Right hindlimb (tissue), 1 donor: ENCODE measurements at regions not wholly inside any gene's neighbourhood (a gene's known extent, or its start where the extent isn't known, plus 50 kb on each side); places are given as distances from the start of the nearest gene placed in this dataset.
"Not testable (repeated sequence)": the region's sequence is repeated elsewhere in the genome, so short reads cannot be mapped to it uniquely, and the experiment has no call there.

ENCODE experiments used
- DNase-seq: peaks from one replicate; pipeline ENCODE4 v3.0.0-alpha.2; 2018

DNA sequence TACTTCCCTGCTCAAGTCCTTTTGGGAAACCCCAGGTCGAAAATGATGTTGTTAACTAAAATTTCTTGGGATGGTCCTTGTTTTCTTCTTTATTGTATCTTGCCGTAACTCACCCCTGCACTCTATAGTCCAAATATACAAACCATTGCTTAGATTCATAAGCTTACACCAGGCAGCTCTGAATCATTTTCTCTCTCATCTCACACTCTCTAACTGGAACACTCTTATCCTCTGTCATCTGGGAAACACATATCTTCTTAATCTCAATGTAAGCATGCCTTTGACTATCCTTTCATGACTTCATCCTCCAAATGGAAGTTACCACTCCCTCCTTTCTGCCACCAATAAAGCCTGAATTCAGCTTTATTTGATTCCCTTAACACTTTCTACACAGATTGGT is 175.8 kb upstream of the ANK3 start:
- no peak for DNase-seq

DNA sequence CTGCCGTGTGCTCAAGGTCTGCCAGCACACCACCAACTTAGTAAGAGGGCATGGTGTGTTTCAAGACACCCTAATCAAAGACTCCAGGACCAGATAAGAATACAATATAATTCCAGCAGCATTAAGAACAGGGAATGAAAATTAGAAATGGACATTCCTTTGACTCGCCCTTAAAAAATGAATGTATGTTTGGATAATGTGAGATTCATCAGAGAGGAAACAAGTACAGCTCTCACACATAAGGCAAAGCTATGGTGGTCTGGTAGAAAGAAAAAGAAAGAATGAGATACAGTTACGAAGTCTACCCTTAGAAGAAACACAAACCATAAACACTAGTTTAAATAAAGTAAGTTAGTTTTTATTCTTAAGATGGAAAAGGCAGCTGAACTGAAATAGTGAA is 174.8 kb upstream of the ANK3 start:
- no peak for DNase-seq

DNA sequence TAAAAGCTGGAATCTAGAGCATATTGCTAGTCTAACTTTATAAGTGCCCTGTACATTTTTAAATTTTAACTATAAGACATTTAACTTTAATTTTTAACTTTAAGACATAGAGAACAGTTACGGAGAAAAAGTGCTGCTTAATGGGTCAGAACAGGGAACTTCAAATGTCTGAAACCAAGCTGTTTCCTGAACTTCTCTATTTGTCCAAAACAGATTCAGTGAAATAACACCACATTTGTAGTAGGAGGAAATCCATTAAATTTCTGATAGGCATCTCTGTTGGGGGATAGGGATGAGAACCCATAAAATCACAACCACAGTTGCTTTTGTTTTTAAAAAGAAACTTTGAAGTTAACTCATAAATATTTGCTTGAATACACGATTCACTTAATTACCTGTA is 170.8 kb upstream of the ANK3 start:
- no peak for DNase-seq

DNA sequence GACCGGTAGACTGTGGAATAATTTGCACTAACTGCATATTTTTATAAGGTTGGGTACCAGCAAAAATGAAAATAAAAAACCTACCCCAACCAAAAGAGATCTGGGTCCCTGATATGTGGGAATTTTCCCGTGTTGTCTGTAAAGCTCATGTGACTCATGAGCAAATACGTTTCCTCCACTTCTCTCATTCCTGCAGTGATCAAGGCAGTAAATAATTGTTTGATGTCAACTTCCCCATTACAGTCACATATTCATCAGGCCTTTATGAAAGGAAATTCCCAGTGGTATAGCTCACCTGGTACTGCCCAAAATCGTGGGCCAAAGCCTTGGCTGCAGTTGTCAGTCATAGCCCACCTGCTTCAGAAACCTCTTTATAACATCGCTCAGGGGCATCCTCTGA is 166.0 kb upstream of the ANK3 start:
- no peak for DNase-seq

DNA sequence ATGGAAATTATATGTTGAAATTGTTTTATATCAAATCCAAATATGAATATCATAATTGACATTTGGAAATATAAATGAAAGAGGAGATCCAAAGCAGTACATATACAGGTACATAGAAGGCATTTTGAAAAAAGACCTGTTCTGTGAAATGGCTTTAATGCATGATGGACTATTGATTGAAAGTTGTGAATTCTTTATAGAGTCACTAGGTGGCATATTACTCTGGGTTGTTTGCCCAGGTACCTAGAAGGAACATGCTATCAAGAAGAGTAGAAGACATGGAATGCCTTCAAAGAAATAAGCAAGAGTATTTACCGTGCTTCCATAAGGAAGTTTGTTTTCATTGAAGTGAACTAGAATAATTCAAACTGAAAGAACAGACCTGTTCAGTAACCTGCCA is 160.0 kb upstream of the ANK3 start:
- no peak for DNase-seq

DNA sequence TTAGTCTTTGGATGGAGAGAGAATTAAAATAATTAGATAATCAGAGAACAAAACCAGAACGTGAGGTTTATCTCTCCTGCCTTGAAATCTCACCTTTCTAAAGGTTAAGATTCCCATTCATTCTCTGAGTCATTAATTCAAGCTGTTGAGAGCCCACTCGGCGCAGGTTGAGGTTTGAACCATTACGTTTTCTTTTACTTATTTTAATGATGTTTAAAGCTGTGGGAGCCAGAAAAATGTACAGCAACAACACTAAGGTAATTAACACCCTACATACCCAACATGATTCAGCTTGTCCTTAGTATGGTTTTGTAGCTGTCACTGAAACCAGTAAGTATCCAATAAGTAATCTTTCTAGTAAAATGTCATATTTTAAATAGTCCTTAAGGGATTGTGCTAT is 153.0 kb upstream of the ANK3 start:
- DNase-seq = no peak

DNA sequence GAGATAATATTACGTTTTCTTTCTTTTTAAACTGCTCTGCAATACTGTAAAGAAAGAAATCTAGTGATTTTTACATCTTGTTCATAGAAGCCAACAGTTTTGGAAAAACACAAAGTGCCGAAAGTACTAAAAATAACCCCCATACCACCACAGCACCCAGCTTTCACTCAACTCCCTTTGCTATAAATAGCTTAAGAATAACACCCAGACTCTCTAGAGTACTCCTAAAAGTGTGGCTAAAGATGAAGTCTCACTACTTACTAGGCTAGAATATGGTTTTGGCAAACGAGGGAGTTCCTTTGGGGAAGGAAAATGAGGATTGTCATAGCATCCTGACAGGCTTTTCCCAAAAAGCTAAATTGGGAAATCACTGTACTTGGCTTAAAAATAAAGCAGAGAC is 151.8 kb upstream of the ANK3 start:
- no peak for DNase-seq

DNA sequence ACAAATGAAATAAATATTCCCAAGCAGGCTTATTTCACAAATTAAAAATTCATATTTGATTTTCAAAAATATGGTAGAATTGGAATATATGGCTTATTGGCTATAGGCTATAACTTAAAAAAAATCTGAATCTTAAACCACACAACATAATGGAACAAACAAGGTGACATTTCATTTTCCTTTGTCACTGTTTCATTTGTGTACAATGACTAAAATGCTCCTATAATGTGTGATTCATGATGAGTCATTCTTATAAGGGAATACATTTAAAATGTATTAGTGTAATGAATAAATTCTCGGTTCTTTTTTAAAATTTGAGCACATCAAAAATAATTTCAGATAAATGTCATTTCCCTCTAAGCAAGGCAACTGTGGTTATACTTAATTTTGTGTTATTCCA is 148.0 kb upstream of the ANK3 start:
- DNase-seq = no peak

DNA sequence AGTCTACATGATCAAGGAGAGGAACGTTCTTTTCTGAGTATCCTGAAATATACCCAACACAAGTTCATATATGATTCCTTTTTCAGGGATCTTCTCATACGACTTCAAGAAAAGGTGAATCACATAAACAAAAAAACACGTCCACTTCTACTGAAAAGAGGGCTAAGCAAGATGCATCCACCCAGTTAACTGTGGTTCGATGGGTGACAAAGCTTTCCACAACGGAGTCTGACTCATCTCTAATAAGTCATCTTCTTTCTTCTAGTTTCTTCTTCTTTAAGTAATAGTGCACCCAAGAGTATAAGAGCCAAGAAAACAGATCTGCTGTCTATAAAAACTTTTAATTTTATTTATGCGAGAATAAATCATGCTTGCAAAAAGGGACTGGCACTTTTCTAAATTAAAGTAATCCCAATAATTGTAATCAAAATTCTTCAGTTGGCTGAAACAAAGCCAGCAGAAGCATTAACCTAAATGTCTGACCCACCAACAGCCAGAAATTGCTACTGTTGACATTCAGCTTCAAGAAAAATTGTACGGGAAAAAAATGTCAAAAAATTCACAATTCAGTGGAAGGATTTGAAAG is 146.9 kb upstream of the ANK3 start:
- no peak for DNase-seq

DNA sequence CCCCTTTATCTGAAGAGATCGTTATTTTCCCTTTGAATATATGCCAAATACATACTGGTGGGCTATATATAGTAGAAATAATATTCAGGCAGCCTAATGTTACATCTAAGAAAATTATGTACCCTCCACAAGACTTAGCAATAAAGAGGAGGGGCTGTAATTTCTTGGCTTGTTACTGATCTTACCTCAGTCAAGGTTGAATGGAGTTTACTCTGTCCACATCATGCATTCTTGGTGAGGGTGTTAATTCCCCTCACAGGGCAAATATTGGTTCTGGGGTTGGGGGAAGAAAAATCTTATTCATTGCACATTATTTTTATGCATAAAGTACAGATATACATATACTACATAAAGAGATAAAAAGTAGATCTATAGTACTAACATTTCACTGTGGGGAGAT is 145.8 kb upstream of the ANK3 start:
- DNase-seq = no peak

DNA sequence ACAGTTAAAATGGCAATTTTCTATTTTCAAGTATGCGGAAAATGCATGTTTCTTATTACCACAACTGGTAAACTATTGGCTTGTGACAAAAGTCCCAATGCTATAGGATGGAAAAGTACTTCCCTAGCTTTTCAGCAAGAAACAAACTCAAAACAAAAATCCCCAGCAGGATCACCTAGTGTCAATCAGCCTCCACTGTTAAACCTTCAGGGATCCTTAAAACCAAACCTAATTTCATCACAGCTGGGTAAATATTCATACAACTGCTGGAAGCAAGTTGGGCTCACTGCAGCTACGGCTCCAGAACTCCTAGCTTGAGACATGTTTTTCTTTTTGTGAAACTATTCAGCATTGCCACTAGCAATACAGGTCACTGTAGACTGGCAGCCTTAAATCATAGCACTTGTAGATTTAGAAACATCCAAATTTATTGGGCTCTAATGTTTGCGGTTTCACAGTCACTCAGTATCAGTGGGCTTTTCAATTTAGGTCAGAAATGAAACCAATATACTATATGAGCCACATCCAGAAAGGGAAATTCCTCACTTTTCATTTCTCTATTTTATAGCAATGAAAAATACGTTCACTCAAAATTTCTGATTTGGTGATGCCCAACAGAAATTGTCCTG is 145.2 kb upstream of the ANK3 start:
- DNase-seq = no peak

DNA sequence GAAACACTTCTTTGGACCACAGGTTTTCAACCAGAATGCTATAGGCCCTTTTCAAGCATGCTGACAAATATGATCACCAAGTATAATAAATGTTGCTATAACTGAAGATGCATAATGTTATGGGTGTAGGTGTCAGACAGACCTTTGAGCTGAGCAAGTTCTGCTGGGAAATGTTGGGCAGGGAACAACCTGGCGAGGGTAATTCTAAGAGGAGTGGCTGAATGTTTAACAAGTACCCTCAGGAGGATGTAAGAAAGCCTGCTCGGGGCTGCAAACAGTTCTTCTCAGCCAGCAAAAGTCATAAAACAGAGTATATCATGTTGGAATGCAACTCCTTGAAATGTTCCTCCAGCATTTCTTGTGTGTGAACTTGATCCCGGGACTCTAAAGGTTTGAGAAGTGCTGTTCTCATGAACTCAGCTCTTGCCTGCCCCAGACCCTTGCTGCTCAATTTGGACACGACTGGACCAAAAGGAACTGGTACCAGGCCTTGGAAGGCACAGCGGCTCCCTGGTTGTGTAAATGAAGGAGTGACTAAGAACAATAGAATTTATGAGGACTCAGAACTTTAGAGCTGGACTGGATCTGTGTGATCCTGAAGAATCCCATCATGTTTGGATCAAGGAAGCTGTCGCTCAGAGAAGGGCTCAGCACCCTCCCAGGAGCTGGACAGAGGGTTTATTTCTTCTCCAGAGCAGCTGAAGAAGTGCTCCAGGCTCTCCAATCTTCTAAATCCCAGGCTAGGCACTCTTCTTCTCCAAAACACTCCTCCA is 143.2 kb upstream of the ANK3 start:
- DNase-seq = no peak

DNA sequence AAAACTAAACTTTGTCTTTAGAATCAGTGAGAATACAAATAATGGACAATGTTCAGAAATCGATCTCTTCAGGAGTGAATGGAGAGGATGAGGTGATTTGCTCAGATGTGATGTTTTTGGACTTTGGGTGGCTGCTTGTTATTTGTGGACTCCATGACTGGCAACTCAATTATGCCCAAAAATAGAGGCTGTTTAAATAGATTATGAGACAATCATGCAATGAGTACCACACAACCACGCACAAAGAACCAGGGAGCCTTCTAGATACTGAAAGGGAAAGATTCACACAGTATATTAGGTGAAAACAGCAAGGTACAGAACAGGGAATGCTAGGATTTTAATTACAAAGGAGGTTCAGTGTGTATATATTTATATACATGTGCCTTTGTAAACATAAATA is 141.3 kb upstream of the ANK3 start:
- DNase-seq = no peak

DNA sequence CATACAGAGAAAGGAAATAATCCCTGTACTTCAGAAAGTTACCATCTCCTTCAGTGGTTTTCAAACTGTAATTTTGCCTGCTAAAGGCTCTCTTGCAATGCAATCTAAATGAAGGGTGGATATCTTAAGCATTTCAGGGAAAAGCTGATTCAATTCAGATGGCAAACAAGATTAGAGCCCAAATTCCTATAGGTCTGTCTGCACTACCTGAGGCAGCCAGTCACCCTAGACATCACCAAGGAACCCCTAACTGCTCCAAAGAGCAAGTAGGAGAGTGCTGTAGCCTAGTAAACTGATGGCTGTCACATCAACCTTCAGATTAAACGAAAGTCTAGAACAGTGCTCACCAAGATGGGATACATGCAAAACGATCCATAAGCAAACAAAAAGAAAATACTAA is 138.0 kb upstream of the ANK3 start:
- DNase-seq = no peak

DNA sequence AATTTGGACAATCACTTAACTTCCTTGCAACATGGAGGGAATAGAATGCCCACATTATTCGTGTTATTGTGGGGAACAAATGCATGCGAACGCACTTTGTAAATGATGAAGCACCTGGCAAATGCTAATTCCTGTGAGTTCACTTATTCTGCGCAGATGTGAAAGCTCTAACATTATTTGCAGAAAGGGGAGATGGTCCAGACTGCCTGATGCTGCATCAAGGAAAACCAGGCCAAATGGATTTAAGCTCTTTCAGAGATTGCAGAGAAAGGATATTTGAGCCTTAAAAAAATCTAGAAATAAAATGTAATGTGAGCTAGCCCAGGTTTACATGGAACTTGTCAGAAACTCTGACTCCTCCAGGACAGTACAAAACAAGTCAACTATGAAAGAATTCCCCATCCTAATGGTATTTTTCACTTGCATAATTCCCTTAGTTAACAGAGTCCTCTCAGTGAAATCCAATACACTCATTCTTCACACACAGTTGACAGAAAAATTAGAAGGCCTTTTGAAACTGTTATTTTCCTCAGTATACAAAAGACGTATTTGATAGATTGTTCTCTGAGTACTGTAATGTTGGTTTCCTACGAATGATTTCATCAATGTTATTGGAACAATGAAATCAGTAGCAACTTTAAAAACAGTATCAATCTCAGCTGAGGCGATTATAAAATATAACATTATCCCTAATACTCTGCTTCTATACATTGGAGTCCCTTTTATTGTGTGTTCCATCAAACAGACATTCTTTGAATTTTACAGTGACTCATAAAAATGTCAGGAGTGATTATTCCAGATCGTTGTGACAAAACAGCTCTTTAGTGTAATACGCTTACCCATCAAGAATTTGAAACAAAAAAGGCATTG is 136.3 kb upstream of the ANK3 start:
- DNase-seq = no peak

DNA sequence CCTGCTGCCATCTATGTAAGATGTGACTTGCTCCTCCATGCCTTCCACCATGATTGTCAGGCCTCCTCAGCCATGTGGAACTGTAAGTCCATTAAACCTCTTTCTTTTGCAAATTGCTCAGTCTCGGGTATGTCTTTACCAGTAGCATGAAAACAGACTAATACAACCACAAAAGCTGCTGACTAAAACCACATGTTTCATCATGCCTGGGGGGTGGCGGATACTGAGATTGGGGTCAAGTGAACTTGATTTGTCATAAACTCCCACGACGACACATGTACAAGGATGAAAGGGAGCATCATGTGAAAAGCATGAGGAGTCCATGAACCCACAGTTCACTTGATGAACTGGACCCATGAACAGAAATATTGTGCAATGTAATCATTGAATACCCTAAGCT is 134.9 kb upstream of the ANK3 start:
- DNase-seq = no peak

DNA sequence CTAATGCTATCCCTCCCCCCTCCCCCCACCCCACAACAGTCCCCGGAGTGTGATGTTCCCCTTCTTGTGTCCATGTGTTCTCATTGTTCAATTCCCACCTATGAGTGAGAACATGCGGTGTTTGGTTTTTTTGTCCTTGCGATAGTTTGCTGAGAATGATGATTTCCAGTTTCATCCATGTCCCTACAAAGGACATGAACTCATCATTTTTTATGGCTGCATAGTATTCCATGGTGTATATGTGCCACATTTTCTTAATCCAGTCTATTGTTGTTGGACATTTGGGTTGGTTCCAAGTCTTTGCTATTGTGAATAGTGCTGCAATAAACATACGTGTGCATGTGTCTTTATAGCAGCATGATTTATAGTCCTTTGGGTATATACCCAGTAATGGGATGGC is 133.7 kb upstream of the ANK3 start:
- DNase-seq = not testable (repeated sequence)

DNA sequence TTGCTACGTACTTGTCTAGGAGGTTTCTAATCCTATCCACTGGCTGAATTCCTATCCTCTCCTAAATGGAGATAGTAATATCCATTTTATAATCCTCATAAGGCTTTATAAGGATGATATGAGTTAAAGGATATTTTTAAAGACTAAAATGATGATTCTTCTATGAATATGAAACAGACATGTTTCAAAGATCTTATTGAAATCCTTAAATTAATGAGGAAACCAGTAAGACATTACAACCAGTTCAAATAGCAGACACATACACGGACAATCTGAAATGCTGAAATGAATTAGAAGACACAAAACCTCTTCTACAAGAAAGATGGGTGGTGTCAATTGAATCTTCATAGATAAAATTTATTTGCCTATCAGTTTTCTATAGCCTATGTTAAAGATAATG is 132.9 kb upstream of the ANK3 start:
- no peak for DNase-seq

DNA sequence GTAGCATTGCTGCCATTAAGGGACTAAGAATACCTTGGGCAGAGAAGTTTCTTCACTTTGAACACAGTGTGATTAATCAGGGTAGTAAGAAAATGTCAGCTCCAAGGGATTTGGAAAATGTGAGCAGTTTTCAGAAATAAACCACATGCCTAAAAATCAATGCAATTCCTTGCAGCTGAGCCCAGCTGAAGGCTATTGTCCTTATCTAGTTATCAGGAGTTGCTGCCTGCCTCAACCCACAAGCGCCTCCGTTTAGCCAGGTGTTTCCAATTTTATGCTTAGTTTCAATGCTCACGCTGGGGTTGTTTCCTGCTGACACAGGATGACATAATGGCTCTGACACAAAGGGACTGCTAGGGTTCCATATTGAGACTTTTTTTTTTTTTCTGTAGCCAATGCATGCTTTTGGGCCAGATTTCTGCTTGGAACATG is 132.3 kb upstream of the ANK3 start:
- DNase-seq = peak; percentile 23

DNA sequence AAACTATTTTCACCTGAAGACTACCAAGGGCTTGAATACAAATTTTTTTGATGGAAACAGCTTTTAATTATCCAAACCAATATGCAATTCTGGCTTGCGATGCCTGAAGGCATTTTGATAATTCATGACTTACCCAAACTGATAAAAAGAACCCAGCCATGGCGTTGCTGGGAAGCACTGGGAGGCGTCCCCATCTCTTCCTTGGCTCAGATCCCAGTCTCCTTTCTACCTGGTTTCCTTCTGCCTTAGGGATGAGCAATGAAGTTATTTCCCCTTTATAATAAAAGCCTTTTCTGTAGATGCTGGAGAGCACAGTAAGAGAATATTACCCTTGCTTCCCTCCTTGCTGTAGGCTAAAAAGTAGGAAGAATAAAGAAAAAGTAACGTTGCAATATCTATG is 129.1 kb upstream of the ANK3 start:
- no peak for DNase-seq

DNA sequence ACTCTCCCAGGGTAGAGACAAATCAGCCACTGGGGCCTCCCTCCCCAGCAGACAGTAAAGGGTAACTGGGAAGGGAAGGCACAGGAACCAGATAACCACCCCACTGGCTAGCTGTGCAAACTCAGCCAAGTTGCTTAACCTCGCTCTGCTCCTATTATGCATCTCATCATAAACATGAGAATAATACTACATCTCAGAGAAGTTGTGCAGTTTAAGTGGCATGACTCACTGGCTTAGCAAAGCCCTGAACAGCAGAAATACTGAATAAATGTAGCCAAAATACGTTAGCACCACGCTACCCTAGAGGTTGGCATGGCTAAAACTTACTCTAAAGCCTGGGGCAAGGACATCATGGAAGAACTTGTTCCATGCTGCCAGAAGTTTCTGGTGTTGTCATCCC is 128.1 kb upstream of the ANK3 start:
- DNase-seq = no peak

DNA sequence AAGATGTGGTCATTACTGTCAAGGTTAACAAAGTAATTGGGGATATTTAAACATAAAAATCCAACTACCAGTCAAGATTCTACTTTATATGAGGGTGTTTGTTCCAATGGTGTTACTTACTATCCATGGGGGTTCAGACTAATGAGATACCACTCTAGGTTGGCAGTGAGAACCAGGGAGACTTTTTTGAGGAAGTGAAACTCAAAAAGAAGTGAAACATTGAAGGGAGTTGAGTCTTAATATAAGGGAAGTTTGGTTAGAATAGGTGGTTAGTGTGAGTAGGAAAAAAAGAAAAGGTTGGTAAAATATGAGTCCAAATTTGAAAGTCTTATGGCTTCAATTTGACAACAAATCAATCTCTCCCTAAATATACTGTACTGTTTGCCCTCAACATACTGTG is 123.6 kb upstream of the ANK3 start:
- no peak for DNase-seq

DNA sequence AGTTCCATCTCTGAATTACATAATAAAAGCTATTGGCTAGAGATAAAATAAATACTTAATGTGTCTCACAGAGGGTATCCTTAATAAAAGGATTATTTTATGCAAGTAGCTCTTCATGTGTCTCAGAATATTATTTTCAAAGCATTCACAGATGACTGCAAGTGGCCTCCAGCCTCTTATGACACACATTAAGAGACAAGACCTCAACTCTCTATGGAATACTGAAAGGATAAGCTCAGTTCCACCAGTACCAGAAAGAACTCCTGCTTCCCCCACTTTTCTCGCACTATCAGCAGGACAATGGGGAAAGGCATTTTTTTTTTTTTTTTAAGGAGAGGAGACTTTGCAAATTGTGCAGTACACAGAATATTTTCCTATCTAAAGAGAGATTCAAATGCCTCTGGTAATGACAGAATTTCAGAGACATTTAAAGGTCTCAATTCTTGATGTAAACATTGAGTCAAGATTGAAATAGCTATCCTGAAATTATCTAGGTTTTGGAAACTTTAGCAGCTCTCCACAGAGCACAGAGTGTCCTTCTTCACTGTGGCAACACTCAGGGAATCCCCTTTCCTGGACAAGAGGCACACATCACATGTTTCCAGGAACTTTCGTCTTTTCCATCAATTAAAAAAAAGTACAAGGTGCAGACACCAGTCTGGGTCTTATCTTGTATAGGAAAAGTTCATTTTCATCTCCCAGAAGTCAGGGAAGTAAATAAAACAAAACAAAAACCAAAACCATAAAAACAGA is 122.0 kb upstream of the ANK3 start:
- no peak for DNase-seq
